GM23338 (cell line): ENCODE measurements at regions not wholly inside any gene's neighbourhood (a gene's known extent, or its start where the extent isn't known, plus 50 kb on each side); places are given as distances from the start of the nearest gene placed in this dataset.

Experiments used
- EZH2 ChIP-seq: fragments of 200-600 bp; sonication (generic); IDR thresholded peaks from one replicate; pipeline ENCODE4 v1.8.0; 2017; ENCODE audit warnings: antibody characterized with exemption, mild to moderate bottlenecking, low read depth; ENCODE audit not compliant: unreplicated experiment
- EZH2phosphoT487 ChIP-seq: fragments of 200-600 bp; sonication (generic); IDR thresholded peaks from one replicate; pipeline ENCODE4 v1.8.1; 2018; ENCODE audit warnings: antibody characterized with exemption; ENCODE audit not compliant: unreplicated experiment
- JUNB ChIP-seq: IDR thresholded peaks from one replicate; pipeline ENCODE4 v1.6.1; 2016; ENCODE audit warnings: antibody characterized with exemption; ENCODE audit not compliant: unreplicated experiment
- NANOG ChIP-seq: IDR thresholded peaks from 2 replicates; pipeline ENCODE4 v1.6.1; 2016; ENCODE audit warnings: antibody characterized with exemption, borderline replicate concordance
- POLR2AphosphoS5 ChIP-seq: IDR thresholded peaks from 2 replicates; pipeline ENCODE4 v1.6.1; 2016; ENCODE audit warnings: antibody characterized with exemption, low read depth
- ZNF331 ChIP-seq: fragments of 250-450 bp; sonication (Bioruptor Pico); IDR thresholded peaks from 2 replicates; pipeline ENCODE4 v1.5.0; 2020; ENCODE audit warnings: low read depth, mild to moderate bottlenecking, moderate library complexity
- ZNF462 ChIP-seq: fragments of 250-450 bp; sonication (Bioruptor Pico); IDR thresholded peaks from 2 replicates; pipeline ENCODE4 v1.5.0; 2020; ENCODE audit warnings: mild to moderate bottlenecking, moderate library complexity
- TF ChIP-seq, protein P1 (sequence below): IDR thresholded peaks from 2 replicates; pipeline ENCODE4 v1.6.1; 2016; ENCODE audit warnings: antibody characterized with exemption

GRCh38 chr12:67727702-67728666, 79.4 kb downstream of the DYRK2 start (continued):
- TF ChIP-seq ZNF462 (no peak), NANOG (no peak), EZH2phosphoT487 (no peak), EZH2 (no peak), POLR2AphosphoS5 (no peak), ZNF331 (CRISPR knock-in tag) (no peak), JUNB (no peak)
- TF ChIP-seq, protein P1, sequence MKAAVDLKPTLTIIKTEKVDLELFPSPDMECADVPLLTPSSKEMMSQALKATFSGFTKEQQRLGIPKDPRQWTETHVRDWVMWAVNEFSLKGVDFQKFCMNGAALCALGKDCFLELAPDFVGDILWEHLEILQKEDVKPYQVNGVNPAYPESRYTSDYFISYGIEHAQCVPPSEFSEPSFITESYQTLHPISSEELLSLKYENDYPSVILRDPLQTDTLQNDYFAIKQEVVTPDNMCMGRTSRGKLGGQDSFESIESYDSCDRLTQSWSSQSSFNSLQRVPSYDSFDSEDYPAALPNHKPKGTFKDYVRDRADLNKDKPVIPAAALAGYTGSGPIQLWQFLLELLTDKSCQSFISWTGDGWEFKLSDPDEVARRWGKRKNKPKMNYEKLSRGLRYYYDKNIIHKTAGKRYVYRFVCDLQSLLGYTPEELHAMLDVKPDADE = no peak
